Uterus (tissue), 3 donors: ENCODE measurements at regions not wholly inside any gene's neighbourhood (a gene's known extent, or its start where the extent isn't known, plus 50 kb on each side); places are given as distances from the start of the nearest gene placed in this dataset.

ENCODE experiments used
- DNase-seq, 2 donors: peaks; one replicate each; pipeline ENCODE4 v3.0.0-alpha.2; 2019 to 2020
- H3K27ac ChIP-seq, 2 donors: fragments of 200-600 bp; sonication (generic); 1 replicate in 1 of 2; 2 replicates in 1 of 2; pipeline ENCODE4 v1.5.1; 2016 to 2018
- H3K27me3 ChIP-seq, 2 donors: fragments of 200-600 bp; sonication (generic); one replicate each; pipeline ENCODE4 v1.5.1; 2018 to 2019; ENCODE audit warnings: control low read depth in 1 of 2
- H3K36me3 ChIP-seq, 2 donors: fragments of 200-600 bp; sonication (generic); one replicate each; pipeline ENCODE4 v1.5.1; 2019; ENCODE audit warnings: control low read depth in 1 of 2
- H3K4me1 ChIP-seq, 2 donors: fragments of 200-600 bp; sonication (generic); one replicate each; pipeline ENCODE4 v1.5.1; 2018 to 2019; ENCODE audit warnings: control low read depth in 1 of 2
- H3K4me3 ChIP-seq, 2 donors: fragments of 200-600 bp; sonication (generic); 1 replicate in 1 of 2; 2 replicates in 1 of 2; pipeline ENCODE4 v1.5.1; 2018 to 2019; ENCODE audit warnings: mild to moderate bottlenecking in 1 of 2
- H3K9me3 ChIP-seq, 2 donors: fragments of 200-600 bp; sonication (generic); one replicate each; pipeline ENCODE4 v1.5.1; 2019; ENCODE audit warnings: control low read depth in 1 of 2
- POLR2A ChIP-seq, 2 donors: fragments of 450-650 bp; IDR thresholded peaks; one replicate each; pipeline ENCODE4 v1.6.1; 2016; ENCODE audit warnings: antibody characterized with exemption in 2 of 2, mild to moderate bottlenecking in 1 of 2, moderate library complexity in 1 of 2
- intact Hi-C: fragments of 100-400 bp; cut with DNase I; formaldehyde crosslinking; loops from one replicate; pipeline ENCODE4 v1.15.1; 2023; ENCODE audit warnings: low total_unique reads
- TF ChIP-seq, protein P1 (sequence below), 4 experiments: fragments of 200-600 bp in 2 of 4; fragments of 450-650 bp in 2 of 4; sonication (generic) in 2 of 4; IDR thresholded peaks; one replicate each; pipeline ENCODE4 v1.5.1; 2016 to 2019; ENCODE audit warnings: antibody characterized with exemption in 4 of 4, mild to moderate bottlenecking in 2 of 4, moderate library complexity in 1 of 4
- donor health status: DM: yes; HTN: yes; CAD: no.

- Histone ChIP-seq H3K4me3 (no peak overlapping the region), H3K27ac (no peak overlapping the region), H3K4me1 (no peaks in the 10 kb centered on the region), H3K36me3 (no peaks in the 10 kb centered on the region), H3K9me3 (no peaks in the 10 kb centered on the region), H3K27me3 (no peaks in the 10 kb centered on the region)
- no peak for TF ChIP-seq POLR2A (IDR thresholded peaks at IDR 0.05)
- TF ChIP-seq, protein P1, sequence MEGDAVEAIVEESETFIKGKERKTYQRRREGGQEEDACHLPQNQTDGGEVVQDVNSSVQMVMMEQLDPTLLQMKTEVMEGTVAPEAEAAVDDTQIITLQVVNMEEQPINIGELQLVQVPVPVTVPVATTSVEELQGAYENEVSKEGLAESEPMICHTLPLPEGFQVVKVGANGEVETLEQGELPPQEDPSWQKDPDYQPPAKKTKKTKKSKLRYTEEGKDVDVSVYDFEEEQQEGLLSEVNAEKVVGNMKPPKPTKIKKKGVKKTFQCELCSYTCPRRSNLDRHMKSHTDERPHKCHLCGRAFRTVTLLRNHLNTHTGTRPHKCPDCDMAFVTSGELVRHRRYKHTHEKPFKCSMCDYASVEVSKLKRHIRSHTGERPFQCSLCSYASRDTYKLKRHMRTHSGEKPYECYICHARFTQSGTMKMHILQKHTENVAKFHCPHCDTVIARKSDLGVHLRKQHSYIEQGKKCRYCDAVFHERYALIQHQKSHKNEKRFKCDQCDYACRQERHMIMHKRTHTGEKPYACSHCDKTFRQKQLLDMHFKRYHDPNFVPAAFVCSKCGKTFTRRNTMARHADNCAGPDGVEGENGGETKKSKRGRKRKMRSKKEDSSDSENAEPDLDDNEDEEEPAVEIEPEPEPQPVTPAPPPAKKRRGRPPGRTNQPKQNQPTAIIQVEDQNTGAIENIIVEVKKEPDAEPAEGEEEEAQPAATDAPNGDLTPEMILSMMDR (IDR thresholded peaks at IDR 0.05): no peak
- intact Hi-C loops: no loop called here
- DNase-seq: no peak
Observed at GRCh38 chr10:8211631-8212030, 157.1 kb downstream of the GATA3 start.

DNA sequence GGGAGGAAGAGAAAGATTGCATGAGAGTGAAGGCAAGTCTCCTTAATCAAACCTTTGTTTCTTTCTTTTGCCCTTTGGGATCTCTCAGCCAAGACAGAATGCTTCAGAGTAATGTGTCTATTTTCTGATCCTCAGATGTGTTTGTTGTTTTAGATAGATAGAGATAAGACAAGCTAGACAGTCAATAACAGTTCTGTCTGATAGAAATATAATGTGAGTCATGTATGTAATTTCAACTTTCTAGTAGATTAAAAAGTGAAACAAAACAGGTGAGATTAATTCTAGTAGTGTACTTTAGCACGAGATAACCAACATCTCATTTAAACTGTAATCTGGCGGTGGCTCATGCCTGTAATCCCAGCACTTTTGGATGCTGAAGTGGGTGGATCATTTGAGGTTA, 159.2 kb downstream of the GATA3 start:
- H3K4me1 ChIP-seq: no peaks in the 10 kb centered on the region
- H3K27me3 ChIP-seq: no peaks in the 10 kb centered on the region
- TF ChIP-seq, protein P1 (IDR thresholded peaks at IDR 0.05): no peak
- TF ChIP-seq POLR2A (IDR thresholded peaks at IDR 0.05): no peak
- no peak overlapping the region for H3K27ac ChIP-seq
- no peaks in the 10 kb centered on the region for H3K9me3 ChIP-seq
- H3K4me3 ChIP-seq: no peak overlapping the region
- H3K36me3 ChIP-seq: no peaks in the 10 kb centered on the region
- intact Hi-C loops: no loop called here
- DNase-seq: no peak

GRCh38 chr10:8214587-8214986, 160.1 kb downstream of the GATA3 start:
- H3K27ac ChIP-seq: no peak overlapping the region
- no peaks in the 10 kb centered on the region for H3K4me1 ChIP-seq
- intact Hi-C loops: no loop called here
- H3K9me3 ChIP-seq: no peaks in the 10 kb centered on the region
- H3K36me3 ChIP-seq: no peaks in the 10 kb centered on the region
- no peak overlapping the region for H3K4me3 ChIP-seq
- TF ChIP-seq, protein P1 (IDR thresholded peaks at IDR 0.05): no peak
- TF ChIP-seq POLR2A (IDR thresholded peaks at IDR 0.05): no peak
- no peaks in the 10 kb centered on the region for H3K27me3 ChIP-seq
- no peak for DNase-seq

- no peaks in the 10 kb centered on the region for H3K27me3 ChIP-seq
- no peaks in the 10 kb centered on the region for H3K4me1 ChIP-seq
- TF ChIP-seq, protein P1 (IDR thresholded peaks at IDR 0.05): no peak
- TF ChIP-seq POLR2A (IDR thresholded peaks at IDR 0.05): no peak
- intact Hi-C loops: no loop called here
- no peaks in the 10 kb centered on the region for H3K36me3 ChIP-seq
- no peak for DNase-seq
- no peak overlapping the region for H3K27ac ChIP-seq
- no peaks in the 10 kb centered on the region for H3K9me3 ChIP-seq
- no peak overlapping the region for H3K4me3 ChIP-seq
Observed at GRCh38 chr10:8216893-8217292, 162.4 kb downstream of the GATA3 start.

DNA sequence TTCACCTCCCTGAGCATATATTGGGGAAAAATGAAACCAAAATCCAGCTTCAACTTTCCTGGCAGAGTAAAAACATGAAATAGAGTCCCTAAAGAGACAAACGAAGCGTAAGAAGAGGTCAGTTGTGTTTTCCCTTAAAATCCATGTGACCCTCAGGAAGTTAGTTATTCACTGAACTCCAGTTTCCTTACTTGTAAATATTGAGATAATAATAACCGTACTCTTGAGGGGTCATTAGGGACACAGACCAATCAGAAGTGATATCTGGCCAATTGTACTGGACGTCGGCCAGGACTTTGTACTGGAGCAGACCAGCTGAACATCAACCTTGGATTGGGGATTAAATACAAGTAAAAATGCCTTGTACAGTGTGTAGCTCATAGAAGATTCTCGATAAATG, 167.0 kb downstream of the GATA3 start:
- no peak for DNase-seq
- TF ChIP-seq, protein P1 (IDR thresholded peaks at IDR 0.05): no peak
- no peak for TF ChIP-seq POLR2A (IDR thresholded peaks at IDR 0.05)
- Histone ChIP-seq H3K27me3 (no peaks in the 10 kb centered on the region), H3K27ac (no peak overlapping the region), H3K4me1 (no peaks in the 10 kb centered on the region), H3K36me3 (no peaks in the 10 kb centered on the region), H3K4me3 (no peak overlapping the region), H3K9me3 (no peaks in the 10 kb centered on the region)
- intact Hi-C loops: no loop called here
